Upper lobe of left lung (tissue), 4 donors: ENCODE measurements at regions not wholly inside any gene's neighbourhood (a gene's known extent, or its start where the extent isn't known, plus 50 kb on each side); places are given as distances from the start of the nearest gene placed in this dataset.

Experiments
- EP300 ChIP-seq, 4 donors: sonication (generic); formaldehyde crosslinking; IDR thresholded peaks; one replicate each; pipeline ENCODE4 v1.5.1; 2017; ENCODE audit warnings: antibody characterized with exemption in 4 of 4, control low read depth in 2 of 4
- POLR2A ChIP-seq, 4 donors: fragments of 450-650 bp; IDR thresholded peaks; one replicate each; pipeline ENCODE4 v1.5.1; 2016 to 2017; ENCODE audit warnings: antibody characterized with exemption in 4 of 4, mild to moderate bottlenecking in 2 of 4
- POLR2AphosphoS5 ChIP-seq, 2 donors: sonication (generic); formaldehyde crosslinking; IDR thresholded peaks; one replicate each; pipeline ENCODE4 v1.5.1; 2017; ENCODE audit warnings: antibody characterized with exemption in 2 of 2
- TF ChIP-seq, protein P1 (sequence below), 6 experiments: fragments of 450-650 bp in 4 of 6; fragments of 200-600 bp in 2 of 6; sonication (generic) in 2 of 6; IDR thresholded peaks; one replicate each; pipeline ENCODE4 v1.5.1; 2016 to 2019; ENCODE audit warnings: antibody characterized with exemption in 6 of 6

DNA sequence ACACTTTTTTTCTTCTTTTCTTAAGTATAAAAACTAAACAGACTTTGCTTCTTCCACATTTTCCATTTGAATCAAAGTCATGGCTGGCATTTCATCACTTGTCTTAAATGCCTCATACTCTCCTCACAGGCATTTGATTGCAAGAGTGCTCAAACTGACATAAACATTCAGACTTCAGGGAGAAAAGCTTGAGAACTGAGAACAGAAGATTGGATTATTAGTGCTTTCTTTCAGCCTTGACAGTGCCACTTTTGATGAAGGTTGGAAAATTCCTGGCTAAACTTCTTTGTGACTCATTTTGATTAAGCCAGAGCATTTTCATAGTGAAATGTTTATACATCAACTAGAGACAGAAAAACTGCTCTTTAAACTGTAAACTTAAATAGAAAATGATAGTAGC lies 544.4 kb downstream of the DIPK2A start:
- TF ChIP-seq, protein P1, sequence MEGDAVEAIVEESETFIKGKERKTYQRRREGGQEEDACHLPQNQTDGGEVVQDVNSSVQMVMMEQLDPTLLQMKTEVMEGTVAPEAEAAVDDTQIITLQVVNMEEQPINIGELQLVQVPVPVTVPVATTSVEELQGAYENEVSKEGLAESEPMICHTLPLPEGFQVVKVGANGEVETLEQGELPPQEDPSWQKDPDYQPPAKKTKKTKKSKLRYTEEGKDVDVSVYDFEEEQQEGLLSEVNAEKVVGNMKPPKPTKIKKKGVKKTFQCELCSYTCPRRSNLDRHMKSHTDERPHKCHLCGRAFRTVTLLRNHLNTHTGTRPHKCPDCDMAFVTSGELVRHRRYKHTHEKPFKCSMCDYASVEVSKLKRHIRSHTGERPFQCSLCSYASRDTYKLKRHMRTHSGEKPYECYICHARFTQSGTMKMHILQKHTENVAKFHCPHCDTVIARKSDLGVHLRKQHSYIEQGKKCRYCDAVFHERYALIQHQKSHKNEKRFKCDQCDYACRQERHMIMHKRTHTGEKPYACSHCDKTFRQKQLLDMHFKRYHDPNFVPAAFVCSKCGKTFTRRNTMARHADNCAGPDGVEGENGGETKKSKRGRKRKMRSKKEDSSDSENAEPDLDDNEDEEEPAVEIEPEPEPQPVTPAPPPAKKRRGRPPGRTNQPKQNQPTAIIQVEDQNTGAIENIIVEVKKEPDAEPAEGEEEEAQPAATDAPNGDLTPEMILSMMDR (IDR thresholded peaks at IDR 0.05), result no peak
- TF ChIP-seq POLR2A (IDR thresholded peaks at IDR 0.05), result no peak
- TF ChIP-seq EP300 (IDR thresholded peaks at IDR 0.05), result no peak
- TF ChIP-seq POLR2AphosphoS5 (IDR thresholded peaks at IDR 0.05), result no peak
